GM18502 (cell line): ENCODE measurements at regions not wholly inside any gene's neighbourhood (a gene's known extent, or its start where the extent isn't known, plus 50 kb on each side); places are given as distances from the start of the nearest gene placed in this dataset.
"Not testable (repeated sequence)": the region's sequence is repeated elsewhere in the genome, so short reads cannot be mapped to it uniquely, and the experiment has no call there.

Source experiments
- ATAC-seq: cut with Tn5 transposase; IDR thresholded peaks from one replicate; pipeline ENCODE4 v1.9.1; 2021; ENCODE audit warnings: mild to moderate bottlenecking; ENCODE audit not compliant: unreplicated experiment, poor library complexity

DNA sequence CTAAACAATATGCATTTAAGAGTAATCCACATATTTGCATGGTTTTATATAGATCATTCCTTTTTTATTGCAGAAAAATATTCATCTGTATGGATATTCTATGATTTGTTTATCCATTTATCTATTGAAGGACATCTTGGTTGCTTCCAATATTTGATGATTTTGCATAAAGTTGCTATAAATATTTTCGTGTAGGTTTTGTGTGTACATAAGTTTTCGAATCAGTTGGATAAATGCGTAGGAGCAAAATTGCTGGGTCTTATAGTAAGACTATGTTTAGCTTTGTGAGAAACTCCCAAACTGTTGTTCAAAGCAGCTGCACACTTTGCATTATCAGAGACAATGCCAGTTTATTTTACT, 971.2 kb downstream of the DIPK2A start:
- ATAC-seq = no peak

DNA sequence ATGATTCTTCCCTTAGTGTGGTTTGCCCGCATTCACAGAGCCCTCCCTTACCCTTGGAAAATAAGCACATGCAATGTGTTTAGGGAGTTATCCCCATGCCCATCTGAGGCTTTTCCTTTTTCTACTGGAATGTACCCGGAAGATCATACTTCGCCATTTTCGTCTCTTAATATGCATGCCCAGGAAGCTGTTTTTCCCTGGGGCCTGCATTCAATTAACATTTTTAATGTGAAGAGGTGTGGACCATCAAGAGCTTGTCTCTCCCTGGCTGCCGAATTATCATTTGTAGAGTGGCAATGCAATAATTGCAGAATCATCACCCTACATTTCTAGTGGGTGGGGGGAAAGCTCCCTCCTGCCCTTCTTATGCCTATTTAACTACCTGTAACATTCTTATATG, 976.3 kb downstream of the DIPK2A start:
- no peak for ATAC-seq

DNA sequence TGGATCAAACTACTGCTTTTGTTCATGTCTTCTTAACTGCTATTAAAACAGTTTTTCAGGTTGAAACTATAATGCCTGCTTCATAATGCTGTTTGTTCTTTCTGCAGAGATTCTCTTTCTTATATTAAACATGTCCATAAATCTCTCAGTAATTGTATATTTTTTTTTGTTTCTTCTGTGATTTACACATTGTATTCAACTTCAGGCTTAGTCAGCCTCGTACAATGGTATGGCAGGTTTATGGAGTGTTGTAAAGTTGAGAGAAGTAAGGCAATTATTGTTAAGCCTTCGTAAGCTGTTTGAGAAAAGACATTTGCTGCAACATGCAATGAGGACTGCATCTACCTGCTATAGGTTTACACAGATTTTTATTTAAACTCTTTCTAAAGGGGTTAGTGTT, 977.1 kb downstream of the DIPK2A start:
- ATAC-seq = no peak

DNA sequence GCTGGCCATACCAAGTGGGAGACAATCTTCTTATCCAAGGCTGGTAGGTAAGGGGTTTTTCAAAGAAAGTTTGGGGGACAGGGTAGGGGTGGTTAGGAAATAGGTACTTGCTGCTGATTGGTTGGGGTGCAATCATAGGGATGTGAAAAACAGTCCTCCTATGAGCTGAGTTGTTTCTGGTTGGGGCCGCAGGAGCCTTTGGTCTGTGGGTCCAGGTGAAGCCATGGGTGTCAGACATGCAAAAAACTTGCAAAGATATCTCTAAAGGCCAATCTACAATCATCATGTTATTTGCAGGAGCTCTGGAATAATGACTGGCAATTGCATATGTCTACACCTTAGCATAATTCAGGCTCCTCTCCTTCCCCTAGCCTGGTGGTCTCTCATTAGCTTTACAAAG, 982.3 kb downstream of the DIPK2A start:
- no peak for ATAC-seq

DNA sequence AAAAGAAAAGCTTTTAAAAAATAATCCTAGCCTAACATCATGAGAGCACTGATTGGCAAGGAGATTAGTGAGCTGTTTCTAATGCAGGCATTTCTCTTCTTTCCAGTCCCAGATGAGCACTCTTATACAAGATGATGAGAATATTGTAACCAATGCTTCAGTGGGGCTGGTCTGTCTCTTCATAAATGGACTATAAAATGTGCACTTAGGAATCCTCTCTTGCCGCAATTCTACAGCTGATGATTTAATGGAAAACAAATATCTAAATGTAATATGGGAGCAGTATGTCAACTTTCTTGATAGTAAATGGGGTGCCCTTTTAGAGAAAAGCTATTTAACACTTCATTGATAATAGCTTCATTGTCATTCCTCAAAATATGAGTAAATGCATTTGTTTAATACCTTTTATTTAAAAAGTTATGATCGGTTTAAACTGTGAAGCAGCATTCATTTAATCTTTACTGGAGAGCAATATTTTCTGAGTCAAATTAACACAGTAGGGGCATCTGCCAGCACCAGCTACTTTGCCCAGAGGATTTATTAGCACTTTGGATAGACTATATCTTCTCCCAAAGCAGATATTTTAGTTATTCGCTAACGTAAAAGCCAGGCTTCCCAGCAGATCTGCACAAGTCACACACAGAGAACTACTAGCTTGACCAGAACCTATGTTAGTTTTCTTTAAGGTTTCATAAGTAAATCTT, 985.9 kb downstream of the DIPK2A start:
- ATAC-seq = no peak

DNA sequence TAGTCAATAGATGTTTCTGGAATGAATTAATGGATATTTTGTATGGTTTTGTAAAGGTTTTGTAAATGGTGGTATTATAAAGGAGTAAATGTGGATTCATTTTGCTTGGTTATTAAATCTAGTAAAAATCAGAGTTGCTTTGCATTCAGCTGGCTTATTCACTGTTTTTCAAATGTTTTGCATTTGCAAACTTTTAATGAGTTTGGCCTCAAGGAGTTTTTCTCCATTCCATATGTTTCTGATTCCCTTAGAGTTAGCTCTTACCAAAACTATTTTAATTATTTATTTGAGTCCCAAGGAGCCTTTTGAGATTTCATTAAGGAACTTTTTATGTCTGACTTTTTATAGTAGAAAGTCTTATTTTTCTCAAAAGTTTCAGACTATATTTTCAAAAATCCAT, 992.2 kb downstream of the DIPK2A start:
- no peak for ATAC-seq

DNA sequence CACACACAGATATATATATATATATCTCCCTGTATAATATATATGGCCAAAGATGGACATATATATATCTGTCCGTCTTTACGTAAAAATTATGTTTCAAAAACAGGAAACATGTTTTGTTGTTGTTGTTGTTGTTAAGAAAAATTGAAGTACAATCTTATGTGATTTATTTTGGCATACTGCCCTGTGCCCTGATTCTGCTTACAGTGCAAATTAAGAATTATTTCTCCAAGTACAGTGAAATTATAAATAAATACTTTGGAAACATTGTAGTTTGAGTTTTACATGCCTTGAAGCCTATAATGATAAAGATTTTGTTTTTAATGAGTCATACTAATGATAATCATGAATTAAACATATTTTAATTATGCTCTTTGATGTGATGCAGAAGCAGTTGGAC, 994.9 kb downstream of the DIPK2A start:
- no peak for ATAC-seq

DNA sequence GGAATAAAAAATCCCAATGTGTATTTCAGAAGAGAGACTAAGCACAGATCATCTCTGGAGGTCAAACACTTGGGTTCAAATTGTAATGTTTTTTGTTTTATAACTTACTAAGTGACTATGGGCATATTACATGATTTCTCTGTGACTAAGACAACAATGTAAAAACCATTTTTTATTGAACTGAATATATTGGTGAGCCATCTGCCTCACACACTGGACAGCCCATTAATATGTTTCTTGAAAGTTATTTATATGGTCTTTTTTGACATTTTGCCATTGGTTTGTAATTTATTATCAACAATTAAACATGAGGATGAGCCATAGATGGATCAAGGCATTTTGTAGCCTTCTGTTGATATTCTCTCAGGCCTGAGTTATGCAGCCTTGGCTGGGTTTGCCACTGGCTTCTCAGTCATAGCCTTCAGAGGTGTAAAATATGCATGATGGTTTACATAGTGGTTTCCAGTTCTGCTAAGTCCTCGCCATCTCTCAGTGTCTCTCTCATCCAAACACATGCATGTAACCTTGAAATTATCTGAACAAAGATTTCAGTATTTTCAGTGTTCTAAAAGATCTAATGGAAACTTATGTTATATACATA, 997.2 kb downstream of the DIPK2A start:
- no peak for ATAC-seq

DNA sequence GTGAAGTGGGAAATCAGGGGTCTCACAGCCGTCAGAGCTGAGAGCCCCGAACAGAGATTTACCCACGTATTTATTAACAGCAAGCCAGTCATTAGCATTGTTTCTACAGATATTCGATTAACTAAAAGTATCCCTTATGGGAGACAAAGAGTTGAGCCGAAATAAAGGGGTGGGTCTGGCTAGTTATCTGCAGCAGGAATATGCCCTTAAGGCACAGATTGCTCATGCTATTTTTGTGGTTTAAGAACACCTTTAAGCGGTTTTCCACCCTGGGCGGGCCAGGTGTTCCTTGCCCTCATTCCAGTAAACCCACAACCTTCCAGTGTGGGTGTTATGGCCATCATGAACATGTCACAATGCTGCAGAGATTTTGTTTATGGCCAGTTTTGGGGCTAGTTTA, 1012.9 kb downstream of the DIPK2A start:
- not testable (repeated sequence) for ATAC-seq

DNA sequence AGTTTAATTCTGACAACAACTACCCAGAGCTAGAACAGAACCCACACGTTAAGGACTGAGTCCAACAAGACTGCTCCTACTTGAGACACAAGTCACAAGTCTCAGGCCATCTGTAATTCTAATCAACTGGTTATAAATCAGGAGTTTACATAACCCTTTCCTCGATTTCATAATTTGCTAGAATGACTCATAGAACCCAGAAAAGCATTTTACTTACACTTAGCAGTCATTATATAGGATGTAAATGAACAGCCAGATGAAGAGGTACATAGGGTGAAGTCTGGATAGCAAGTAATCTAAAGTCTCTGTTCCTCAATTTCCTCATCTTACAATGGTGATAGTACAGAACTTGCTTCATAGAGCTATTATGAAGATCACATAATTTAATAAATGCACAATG, 1018.2 kb downstream of the DIPK2A start:
- ATAC-seq = no peak

DNA sequence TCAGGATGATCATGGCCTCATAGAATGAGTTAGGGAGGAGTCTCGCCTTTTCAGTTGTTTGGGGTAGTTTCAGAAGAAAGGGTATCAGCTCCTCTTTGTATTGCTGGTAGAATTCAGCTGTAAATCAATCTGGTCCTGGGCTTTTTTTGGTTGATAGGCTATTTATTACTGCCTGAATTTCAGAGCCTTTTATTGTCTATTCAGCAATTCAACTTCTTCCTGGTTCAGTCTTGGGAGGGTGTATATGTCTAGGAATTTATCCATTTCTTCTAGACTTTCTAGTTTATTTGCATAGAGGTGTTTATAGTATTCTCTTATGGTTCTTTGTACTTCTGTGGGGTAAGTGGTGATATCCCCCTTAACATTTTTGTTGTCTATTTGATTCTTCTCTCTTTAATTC, 1024.2 kb downstream of the DIPK2A start:
- no peak for ATAC-seq

DNA sequence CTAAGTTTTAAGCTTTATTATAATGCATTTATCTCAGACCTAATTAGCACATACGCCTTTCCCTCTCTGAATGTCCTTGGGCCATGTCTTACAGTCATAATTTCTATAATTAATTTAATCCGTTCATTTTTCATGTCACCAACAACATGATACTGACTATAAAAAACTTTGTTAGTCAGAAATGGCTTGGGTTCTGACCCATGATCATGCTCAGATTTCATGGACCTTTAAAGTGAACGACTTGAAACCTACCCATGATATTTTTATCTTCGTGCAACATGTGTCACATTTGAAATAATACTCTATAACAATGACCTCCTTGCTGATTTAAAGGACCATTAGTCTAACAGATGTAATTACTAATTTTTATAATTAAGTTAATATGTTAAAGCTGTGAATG, 1033.8 kb downstream of the DIPK2A start:
- no peak for ATAC-seq

DNA sequence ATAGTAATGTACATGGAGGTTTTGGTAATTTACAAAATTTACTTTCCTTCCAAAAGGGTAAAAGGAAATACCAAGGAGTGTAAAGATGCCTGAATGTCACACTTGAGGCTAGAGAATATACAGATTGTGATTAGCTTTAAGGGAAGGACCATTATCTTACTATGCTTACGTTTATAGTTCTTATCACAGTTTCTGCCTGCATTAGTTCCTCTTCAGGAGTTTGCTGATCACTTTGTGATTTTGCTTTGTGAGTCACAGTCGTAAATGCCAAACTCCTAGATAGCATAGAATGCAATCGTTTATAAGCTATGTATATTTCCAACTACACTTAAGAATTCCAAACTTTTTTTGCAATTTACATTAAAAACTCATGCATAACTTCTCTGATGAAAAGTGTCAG, 1034.6 kb downstream of the DIPK2A start:
- ATAC-seq = no peak

DNA sequence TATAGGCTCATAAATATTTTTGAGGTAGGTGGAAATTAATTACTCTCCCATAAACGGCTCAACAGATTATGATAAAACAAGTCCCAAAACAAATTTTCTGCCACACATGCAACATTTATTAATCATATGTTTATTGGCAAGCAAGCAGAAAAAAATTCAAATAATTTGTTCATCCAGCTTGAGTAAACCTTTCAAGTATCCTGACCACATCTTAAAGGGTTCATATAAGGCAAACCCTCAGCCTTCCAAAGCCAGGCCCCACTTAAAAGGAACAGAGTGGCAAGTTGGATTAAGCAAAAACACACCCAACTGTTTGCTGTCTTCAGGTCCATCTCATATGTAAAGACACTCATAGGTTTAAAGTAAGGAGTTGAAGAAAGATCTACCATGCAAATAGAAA, 1042.3 kb downstream of the DIPK2A start:
- ATAC-seq = no peak

DNA sequence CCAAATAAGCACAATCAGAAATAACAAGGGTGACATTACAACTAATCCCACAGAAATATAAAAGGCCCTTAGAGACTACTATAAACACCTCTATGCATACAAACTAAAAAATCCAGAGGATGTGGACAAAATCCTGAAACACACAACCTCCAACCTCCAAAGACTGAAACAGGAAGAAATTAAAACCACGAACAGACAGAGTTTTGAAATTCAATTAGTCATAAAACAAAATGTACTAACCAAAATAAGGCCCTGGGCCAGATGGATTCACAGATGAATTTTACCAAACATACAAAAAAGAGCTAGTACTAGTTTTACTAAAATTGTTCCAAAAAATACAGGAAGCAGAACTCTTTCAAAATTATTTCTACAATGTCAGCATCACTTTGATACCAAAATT, 1043.6 kb downstream of the DIPK2A start:
- no peak for ATAC-seq

DNA sequence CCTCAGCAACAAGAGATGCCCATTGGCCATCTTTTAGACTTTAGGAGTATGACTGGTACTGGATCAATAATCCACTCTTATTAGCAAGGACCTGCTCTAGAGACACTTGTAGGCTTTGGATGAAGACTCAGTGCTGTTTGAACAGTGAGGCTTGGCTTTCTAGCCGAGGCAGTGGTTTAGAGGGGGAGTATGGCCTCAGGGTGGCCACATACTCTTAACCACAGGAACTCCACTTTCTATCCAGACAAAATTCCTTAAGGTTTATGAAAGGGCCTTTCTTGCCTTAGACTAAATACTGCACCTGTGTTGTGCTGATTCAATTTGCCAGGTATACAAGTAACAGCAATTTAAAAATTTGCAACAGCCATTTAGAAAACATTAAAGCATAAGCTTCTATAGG, 1046.3 kb downstream of the DIPK2A start:
- ATAC-seq = no peak

DNA sequence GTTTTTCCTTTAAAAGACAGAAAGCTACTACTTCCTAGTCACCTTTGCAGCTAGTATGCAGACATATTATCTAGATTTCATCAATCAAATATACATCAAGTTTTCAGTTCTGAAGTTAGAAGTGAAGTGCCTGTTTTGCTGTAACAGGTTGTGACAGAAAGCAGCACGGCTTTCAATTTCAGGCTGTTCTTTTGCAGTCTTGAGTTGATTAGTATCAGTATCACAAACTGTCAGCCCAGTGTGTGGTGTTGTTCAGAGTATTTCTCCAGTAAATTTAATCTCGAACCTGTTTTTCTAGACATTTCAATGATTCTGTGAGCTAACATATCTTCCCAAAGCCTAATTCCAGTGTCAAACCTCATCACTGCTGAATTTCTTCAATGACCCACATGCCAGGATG, 1050.8 kb downstream of the DIPK2A start:
- ATAC-seq = no peak

DNA sequence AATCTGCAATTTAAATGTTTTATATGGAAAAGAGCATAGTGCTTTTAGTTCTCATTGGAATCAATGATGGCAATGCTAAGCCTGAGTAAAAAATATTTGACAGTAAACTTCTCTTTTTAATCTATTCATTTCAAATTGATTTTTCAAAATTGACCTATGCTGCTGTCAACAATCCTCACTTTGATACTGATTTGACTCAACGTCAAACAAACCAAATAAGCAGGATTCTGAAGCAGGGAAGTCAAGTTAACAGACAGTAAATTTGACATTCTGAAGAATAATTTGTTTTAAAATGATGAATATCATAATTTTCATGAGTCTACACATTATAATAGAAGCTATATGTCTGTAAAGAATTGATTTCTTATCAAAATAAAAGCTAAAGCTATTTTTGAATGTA, 1053.1 kb downstream of the DIPK2A start:
- no peak for ATAC-seq

DNA sequence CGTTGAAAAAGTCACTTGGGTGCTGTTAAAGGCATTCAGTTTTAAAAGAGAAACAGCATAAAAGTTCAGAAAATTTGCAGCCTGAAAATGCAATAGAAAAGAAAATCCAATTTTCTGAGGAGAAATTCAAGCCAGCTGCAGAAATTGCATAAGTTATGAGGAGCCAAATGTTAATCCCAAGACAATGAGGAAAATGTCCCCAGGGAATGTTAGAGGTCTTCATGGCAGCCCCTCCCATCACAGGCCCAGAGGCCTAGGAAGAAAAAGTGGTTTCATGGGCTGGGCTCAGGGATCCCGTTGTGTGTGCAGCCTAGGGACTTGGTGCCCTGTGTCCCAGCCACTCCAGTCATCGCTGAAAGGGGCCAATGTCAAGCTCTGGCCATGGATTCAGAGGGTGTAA, 1055.6 kb downstream of the DIPK2A start:
- not testable (repeated sequence) for ATAC-seq

DNA sequence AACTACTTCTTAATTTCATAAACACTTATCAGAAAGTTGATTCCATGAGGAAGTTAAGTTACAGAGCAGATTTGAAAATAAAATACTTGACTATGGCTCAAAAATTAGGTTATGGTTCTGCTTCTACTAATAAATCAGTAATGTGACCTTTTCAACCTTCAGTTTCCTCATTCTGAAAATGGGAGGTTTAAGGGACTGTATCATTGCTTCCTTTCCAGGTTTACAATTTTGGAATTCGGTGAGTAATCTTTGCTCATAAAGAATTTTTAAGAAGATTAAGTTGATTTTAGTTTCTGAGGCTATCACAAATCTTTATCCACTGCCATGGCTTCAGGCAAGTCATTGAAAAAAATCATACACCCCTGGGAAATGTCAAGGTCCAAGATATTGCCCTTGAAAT, 1061.2 kb downstream of the DIPK2A start:
- ATAC-seq = no peak

DNA sequence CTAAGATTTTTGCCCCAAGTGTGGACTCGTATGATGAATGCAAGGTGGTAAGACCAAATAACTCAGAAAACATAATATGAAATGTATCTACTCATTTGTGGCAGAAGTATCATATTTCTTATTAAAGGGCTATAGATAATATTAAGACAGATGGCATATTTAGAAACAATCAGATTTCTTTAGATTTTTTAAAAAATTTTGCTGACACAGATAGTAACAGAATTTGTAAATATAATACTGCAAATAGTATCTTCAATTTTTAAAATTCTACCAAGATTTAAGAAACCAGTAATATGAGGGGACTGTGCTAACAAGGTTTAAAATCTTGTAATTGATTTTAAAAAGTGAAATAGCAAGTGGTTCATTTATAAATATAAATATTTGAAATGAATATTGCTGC, 1064.1 kb downstream of the DIPK2A start:
- no peak for ATAC-seq

DNA sequence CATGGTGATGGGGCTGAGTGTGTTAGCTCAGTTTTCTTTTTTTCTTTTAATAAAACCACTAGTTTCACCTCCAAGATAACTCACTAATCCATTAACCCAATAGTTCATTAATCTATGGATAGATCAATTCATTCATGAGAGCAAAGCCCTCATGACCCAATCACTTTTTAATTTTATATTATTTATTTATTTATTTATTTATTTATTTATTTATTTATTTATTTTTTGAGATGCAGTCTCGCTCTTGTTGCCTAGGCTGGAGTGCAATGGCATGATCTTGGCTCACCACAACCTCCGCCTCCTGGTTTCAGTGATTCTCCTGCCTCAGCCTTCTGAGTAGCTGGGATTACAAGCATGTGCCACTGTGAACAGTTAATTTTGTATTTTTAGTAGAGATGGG, 1082.4 kb downstream of the DIPK2A start:
- not testable (repeated sequence) for ATAC-seq
